Fibroblast of lung (primary cell): ENCODE measurements at regions not wholly inside any gene's neighbourhood (a gene's known extent, or its start where the extent isn't known, plus 50 kb on each side); places are given as distances from the start of the nearest gene placed in this dataset.

Source experiments
- DNase-seq, 2 donors: peaks; one replicate each; pipeline versions ENCODE4 v3.0.0 to v3.0.0-alpha.2; 2010; ENCODE audit warnings: low read depth in 2 of 2
- H2AFZ ChIP-seq: 2 replicates; pipeline ENCODE4 v1.5.1; 2012; ENCODE audit warnings: low read length, control low read depth, inconsistent platforms
- H3K27ac ChIP-seq: 2 replicates; pipeline ENCODE4 v1.5.1; 2011; ENCODE audit warnings: low read length, control low read depth; ENCODE audit not compliant: insufficient read depth
- H3K27me3 ChIP-seq: 2 replicates; pipeline ENCODE4 v1.5.1; 2011; ENCODE audit warnings: mild to moderate bottlenecking, low read length; ENCODE audit not compliant: control insufficient read depth, insufficient read depth
- H3K36me3 ChIP-seq: 2 replicates; pipeline ENCODE4 v1.5.1; 2011; ENCODE audit warnings: low read length; ENCODE audit not compliant: control insufficient read depth, insufficient read depth
- H3K4me1 ChIP-seq: 2 replicates; pipeline ENCODE4 v1.5.1; 2011; ENCODE audit warnings: low read length; ENCODE audit not compliant: control insufficient read depth, insufficient read depth; ENCODE audit errors: extremely low read depth
- H3K4me2 ChIP-seq: 2 replicates; pipeline ENCODE4 v1.5.1; 2011; ENCODE audit warnings: low read length, control low read depth; ENCODE audit not compliant: insufficient read depth; ENCODE audit errors: extremely low read depth
- H3K4me3 ChIP-seq, 4 experiments: fragments of 200-600 bp in 1 of 4; sonication (generic) in 1 of 4; replicated peaks in 1 of 4; 2 replicates each; pipeline ENCODE4 v1.5.1; 2011 to 2016; ENCODE audit warnings: low read length in 4 of 4, low read depth in 3 of 4, mild to moderate bottlenecking in 3 of 4, control low read depth in 2 of 4, inconsistent platforms in 1 of 4, mixed read lengths in 1 of 4; ENCODE audit not compliant: insufficient read depth in 1 of 4; ENCODE audit errors: control extremely low read depth in 1 of 4
- H3K79me2 ChIP-seq: 2 replicates; pipeline ENCODE4 v1.5.1; 2012; ENCODE audit warnings: mild to moderate bottlenecking, low read length, inconsistent platforms; ENCODE audit not compliant: control insufficient read depth, insufficient read depth
- H3K9ac ChIP-seq: 2 replicates; pipeline ENCODE4 v1.5.1; 2011; ENCODE audit warnings: mild to moderate bottlenecking, low read length, control low read depth; ENCODE audit not compliant: insufficient read depth
- H3K9me3 ChIP-seq: 2 replicates; pipeline ENCODE4 v1.5.1; 2012; ENCODE audit warnings: low read depth, low read length; ENCODE audit not compliant: control insufficient read depth, insufficient read depth
- H4K20me1 ChIP-seq: 2 replicates; pipeline ENCODE4 v1.5.1; 2011; ENCODE audit warnings: low read length; ENCODE audit not compliant: control insufficient read depth, insufficient read depth; ENCODE audit errors: extremely low read depth
- EZH2 ChIP-seq: IDR thresholded peaks from 2 replicates; pipeline ENCODE4 v1.5.1; 2012; ENCODE audit warnings: low read length, control low read depth, mild to moderate bottlenecking; ENCODE audit errors: missing control alignments
- TF ChIP-seq, protein P1 (sequence below), 2 donors: IDR thresholded peaks in 1 of 2; conservative IDR thresholded peaks in 1 of 2; 1 replicate in 1 of 2; 2 replicates in 1 of 2; pipeline ENCODE4 v1.5.1; 2011 to 2012; ENCODE audit warnings: low read length in 2 of 2, control low read depth in 1 of 2, inconsistent platforms in 1 of 2, low read depth in 1 of 2, mild to moderate bottlenecking in 1 of 2

DNA sequence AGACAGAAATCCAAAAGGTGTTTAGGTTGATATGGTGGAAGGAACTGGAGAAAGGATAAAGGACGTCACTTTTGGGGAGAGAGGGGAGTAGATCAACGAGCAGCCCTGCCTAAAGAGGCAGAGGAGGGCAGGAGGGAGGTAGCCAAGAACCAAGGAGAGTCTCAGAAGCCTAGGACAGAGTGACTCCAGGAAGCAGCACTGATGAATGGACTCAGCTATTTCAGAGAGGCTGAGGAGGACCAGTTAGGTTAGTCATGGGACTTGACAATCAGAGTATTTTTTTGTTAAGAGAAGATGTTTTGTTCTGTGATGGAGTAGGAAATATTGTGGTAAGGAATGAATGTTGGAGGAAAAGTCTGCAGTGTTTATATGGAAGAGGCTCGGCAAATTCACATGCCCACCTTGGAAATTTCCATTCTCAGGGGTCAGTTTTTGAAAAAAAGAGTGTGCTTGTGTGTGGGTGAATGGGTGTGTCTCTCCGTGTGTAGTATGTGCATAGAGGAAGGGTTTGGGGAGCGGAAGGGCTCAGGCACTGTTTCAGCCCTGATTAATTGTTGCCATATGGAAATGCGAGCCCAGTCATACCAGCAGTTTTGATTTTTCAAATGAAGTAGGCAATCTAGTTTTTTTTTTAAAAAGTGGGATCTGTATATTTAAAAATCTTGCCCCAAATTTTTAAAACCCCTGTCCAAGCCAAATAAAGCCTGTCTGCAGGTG is 303.6 kb downstream of the SAMD5 start:
- H2AFZ ChIP-seq: no peak overlapping the region
- no peaks in the 10 kb centered on the region for H3K27me3 ChIP-seq
- H3K79me2 ChIP-seq: no peaks in the 10 kb centered on the region
- H4K20me1 ChIP-seq: no peaks in the 10 kb centered on the region
- H3K4me1 ChIP-seq: no peaks in the 10 kb centered on the region
- no peaks in the 10 kb centered on the region for H3K9me3 ChIP-seq
- no peaks in the 10 kb centered on the region for H3K36me3 ChIP-seq
- no peak for TF ChIP-seq EZH2
- TF ChIP-seq, protein P1, sequence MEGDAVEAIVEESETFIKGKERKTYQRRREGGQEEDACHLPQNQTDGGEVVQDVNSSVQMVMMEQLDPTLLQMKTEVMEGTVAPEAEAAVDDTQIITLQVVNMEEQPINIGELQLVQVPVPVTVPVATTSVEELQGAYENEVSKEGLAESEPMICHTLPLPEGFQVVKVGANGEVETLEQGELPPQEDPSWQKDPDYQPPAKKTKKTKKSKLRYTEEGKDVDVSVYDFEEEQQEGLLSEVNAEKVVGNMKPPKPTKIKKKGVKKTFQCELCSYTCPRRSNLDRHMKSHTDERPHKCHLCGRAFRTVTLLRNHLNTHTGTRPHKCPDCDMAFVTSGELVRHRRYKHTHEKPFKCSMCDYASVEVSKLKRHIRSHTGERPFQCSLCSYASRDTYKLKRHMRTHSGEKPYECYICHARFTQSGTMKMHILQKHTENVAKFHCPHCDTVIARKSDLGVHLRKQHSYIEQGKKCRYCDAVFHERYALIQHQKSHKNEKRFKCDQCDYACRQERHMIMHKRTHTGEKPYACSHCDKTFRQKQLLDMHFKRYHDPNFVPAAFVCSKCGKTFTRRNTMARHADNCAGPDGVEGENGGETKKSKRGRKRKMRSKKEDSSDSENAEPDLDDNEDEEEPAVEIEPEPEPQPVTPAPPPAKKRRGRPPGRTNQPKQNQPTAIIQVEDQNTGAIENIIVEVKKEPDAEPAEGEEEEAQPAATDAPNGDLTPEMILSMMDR (conservative IDR thresholded peaks at IDR 0.05 in 1 of 2, IDR thresholded peaks at IDR 0.05 in 1 of 2; ENCODE audit: low read depth in 1 of 2, low read length in 2 of 2): no peak
- no peak for DNase-seq
- H3K4me3 ChIP-seq: no peak overlapping the region
- no peak overlapping the region for H3K4me2 ChIP-seq
- no peak overlapping the region for H3K27ac ChIP-seq
- no peak overlapping the region for H3K9ac ChIP-seq

DNA sequence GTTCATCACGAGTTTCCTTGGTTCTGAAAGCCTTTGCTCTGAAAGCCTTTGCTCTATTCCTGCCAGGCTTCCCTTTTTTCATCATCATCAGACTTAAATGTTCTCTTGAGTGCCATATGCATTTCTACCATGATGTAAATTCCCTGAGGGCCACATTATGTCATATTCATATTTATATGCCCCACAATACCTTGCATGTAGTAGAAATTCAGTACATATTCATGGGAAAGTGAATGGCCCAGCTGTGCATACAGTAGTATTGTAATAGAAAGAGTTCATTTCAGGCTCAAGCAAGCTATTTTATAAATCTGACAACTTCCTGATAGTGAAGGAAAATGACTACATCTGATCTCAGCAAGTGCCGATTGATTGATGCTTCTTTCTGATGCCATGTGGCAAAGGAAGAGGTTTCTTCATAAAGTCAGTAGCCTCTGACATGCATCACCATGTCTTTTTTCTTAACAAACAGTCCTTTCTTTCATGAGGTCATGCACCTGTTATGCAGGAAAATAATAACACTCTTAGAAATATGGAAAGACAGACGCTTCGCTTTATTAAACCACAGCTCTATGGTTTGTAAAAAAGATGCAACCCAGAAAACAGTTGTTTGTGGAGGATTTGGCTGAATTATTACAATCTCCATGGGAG is 308.7 kb downstream of the SAMD5 start:
- Histone ChIP-seq H3K9ac (no peak overlapping the region), H3K27me3 (no peaks in the 10 kb centered on the region), H3K4me1 (no peaks in the 10 kb centered on the region), H3K27ac (no peak overlapping the region), H2AFZ (no peak overlapping the region), H3K9me3 (no peaks in the 10 kb centered on the region), H4K20me1 (no peaks in the 10 kb centered on the region), H3K36me3 (no peaks in the 10 kb centered on the region), H3K4me3 (no peak overlapping the region), H3K79me2 (no peaks in the 10 kb centered on the region), H3K4me2 (no peak overlapping the region)
- no peak for TF ChIP-seq EZH2
- TF ChIP-seq, protein P1 (conservative IDR thresholded peaks at IDR 0.05 in 1 of 2, IDR thresholded peaks at IDR 0.05 in 1 of 2; ENCODE audit: low read depth in 1 of 2, low read length in 2 of 2): no peak
- DNase-seq: no peak

DNA sequence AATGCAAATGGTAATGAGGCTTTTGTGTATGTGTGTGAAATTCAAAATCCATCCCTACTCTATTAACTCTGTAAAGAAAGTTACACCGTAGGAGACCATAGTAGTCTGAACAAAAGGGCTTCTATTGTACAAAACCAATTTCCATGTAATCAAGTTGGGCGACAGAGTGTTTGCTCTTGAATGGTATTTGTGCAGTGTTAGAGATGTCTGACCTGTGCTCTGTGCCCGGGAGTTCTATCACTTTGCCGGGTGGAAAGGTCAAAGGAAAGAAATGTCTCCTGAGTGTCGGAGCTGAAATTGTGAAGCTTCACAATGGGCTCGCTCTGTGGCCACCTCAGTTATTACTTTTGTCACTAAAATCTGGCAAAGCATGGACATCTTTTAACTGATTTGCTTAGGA is 312.0 kb downstream of the SAMD5 start:
- no peak overlapping the region for H3K27ac ChIP-seq
- H3K36me3 ChIP-seq: no peaks in the 10 kb centered on the region
- H2AFZ ChIP-seq: no peak overlapping the region
- no peak overlapping the region for H3K4me2 ChIP-seq
- no peaks in the 10 kb centered on the region for H3K9me3 ChIP-seq
- H4K20me1 ChIP-seq: no peaks in the 10 kb centered on the region
- H3K27me3 ChIP-seq: no peaks in the 10 kb centered on the region
- H3K4me1 ChIP-seq: no peaks in the 10 kb centered on the region
- no peak overlapping the region for H3K9ac ChIP-seq
- H3K79me2 ChIP-seq: no peaks in the 10 kb centered on the region
- no peak for TF ChIP-seq EZH2
- TF ChIP-seq, protein P1 (conservative IDR thresholded peaks at IDR 0.05 in 1 of 2, IDR thresholded peaks at IDR 0.05 in 1 of 2; ENCODE audit: low read depth in 1 of 2, low read length in 2 of 2): no peak
- H3K4me3 ChIP-seq: no peak overlapping the region
- DNase-seq: no peak
